AG09319 (cell line): ENCODE measurements at regions not wholly inside any gene's neighbourhood (a gene's known extent, or its start where the extent isn't known, plus 50 kb on each side); places are given as distances from the start of the nearest gene placed in this dataset.

Experiments
- DNase-seq: peaks from one replicate; pipeline ENCODE4 v3.0.0-alpha.2; 2010; ENCODE audit warnings: low read depth; ENCODE audit errors: extremely low read depth
- CTCF ChIP-seq: IDR thresholded peaks from 2 replicates; pipeline ENCODE4 v1.5.1; 2011; ENCODE audit warnings: low read depth, mild to moderate bottlenecking, inconsistent platforms, low read length, moderate library complexity

GRCh38 chr10:54853883-54854282, 52.9 kb upstream of the PCDH15 start:
- DNase-seq = no peak
- no peak for TF ChIP-seq CTCF
